GM12892 (cell line): ENCODE measurements at regions not wholly inside any gene's neighbourhood (a gene's known extent, or its start where the extent isn't known, plus 50 kb on each side); places are given as distances from the start of the nearest gene placed in this dataset.

Experiments used
- POLR2A ChIP-seq: IDR thresholded peaks from 2 replicates; pipeline ENCODE4 v1.6.1; 2011; ENCODE audit warnings: low read depth, low read length, control low read depth
- POLR2AphosphoS5 ChIP-seq: IDR thresholded peaks from 2 replicates; pipeline ENCODE4 v1.6.1; 2011; ENCODE audit warnings: low read depth, low read length, control low read depth
- TAF1 ChIP-seq: IDR thresholded peaks from 2 replicates; pipeline ENCODE4 v1.6.1; 2011; ENCODE audit warnings: low read depth, mild to moderate bottlenecking, control low read depth, low read length, borderline replicate concordance

DNA sequence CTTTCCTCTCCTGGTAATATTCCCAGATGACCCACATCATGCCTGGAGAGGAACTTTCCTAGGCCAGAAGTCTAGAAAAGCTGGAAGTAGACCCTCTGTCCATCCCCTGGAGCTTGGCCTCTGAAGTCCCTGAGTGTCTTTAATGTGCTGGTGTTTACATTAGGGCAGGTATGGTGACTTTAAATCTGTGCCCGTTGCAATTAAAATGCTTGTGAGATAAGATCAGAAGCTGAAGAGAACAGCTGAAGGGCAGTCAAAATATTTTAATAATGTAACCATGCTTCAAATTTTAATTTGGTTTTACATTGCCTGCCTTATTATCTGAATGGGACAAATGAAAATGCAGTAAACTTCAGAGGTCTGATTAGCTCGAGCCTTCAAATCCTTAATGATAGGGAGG is 1022.5 kb downstream of the BCL11B start:
- TF ChIP-seq POLR2A (no peak), POLR2AphosphoS5 (no peak), TAF1 (no peak)
